SK-N-MC (cell line): ENCODE measurements at regions not wholly inside any gene's neighbourhood (a gene's known extent, or its start where the extent isn't known, plus 50 kb on each side); places are given as distances from the start of the nearest gene placed in this dataset.

Experiments used
- DNase-seq: peaks from one replicate; pipeline ENCODE4 v3.0.0-alpha.2; 2011; ENCODE audit warnings: low read depth, low spot score
- H3K27ac ChIP-seq: fragments of 200-600 bp; sonication (generic); 2 replicates; pipeline ENCODE4 v1.5.1; 2016; ENCODE audit warnings: mixed run types
- H3K36me3 ChIP-seq: fragments of 200-600 bp; sonication (generic); 2 replicates; pipeline ENCODE4 v1.6.1; 2017; ENCODE audit warnings: antibody characterized with exemption, low read length, mixed read lengths; ENCODE audit not compliant: insufficient read depth
- H3K4me3 ChIP-seq: fragments of 200-600 bp; sonication (generic); 2 replicates; pipeline ENCODE4 v1.5.1; 2016
- H3K9ac ChIP-seq: fragments of 200-600 bp; sonication (generic); 2 replicates; pipeline ENCODE4 v1.8.0; 2017; ENCODE audit warnings: mixed run types, mixed read lengths; ENCODE audit not compliant: insufficient read length
- H3K9me3 ChIP-seq: fragments of 200-600 bp; sonication (generic); 2 replicates; pipeline ENCODE4 v1.6.1; 2017; ENCODE audit warnings: low read depth, mild to moderate bottlenecking, antibody characterized with exemption, low read length, moderate library complexity, mixed read lengths
- EZH2 ChIP-seq: fragments of 200-600 bp; sonication (generic); IDR thresholded peaks from one replicate; pipeline ENCODE4 v1.6.1; 2017; ENCODE audit warnings: antibody characterized with exemption
- FOXP2 ChIP-seq: optimal IDR thresholded peaks from 2 replicates; pipeline ENCODE3; 2011; ENCODE audit warnings: mild to moderate bottlenecking, moderate library complexity; ENCODE audit not compliant: insufficient read depth; ENCODE audit errors: extremely low read length, control extremely low read depth
- POLR2AphosphoS5 ChIP-seq: IDR thresholded peaks from 2 replicates; pipeline ENCODE4 v1.6.1; 2012; ENCODE audit warnings: mild to moderate bottlenecking, low read depth, low read length, borderline replicate concordance

GRCh38 chr20:50436052-50436656 is 74.0 kb upstream of the PTPN1 start:
- DNase-seq, result no peak
- no peaks in the 10 kb centered on the region for H3K9me3 ChIP-seq
- H3K27ac ChIP-seq, result no peak overlapping the region
- TF ChIP-seq POLR2AphosphoS5 (no peak), FOXP2 (no peak), EZH2 (no peak)
- H3K4me3 ChIP-seq, result no peak overlapping the region
- H3K9ac ChIP-seq, result no peak overlapping the region
- no peaks in the 10 kb centered on the region for H3K36me3 ChIP-seq

- TF ChIP-seq FOXP2 (no peak), POLR2AphosphoS5 (no peak), EZH2 (no peak)
- H3K9me3 ChIP-seq, result no peaks in the 10 kb centered on the region
- H3K27ac ChIP-seq, result no peak overlapping the region
- DNase-seq, result no peak
- no peak overlapping the region for H3K9ac ChIP-seq
- H3K4me3 ChIP-seq, result no peak overlapping the region
- H3K36me3 ChIP-seq, result no peaks in the 10 kb centered on the region
Measured at GRCh38 chr20:50436696-50437095, 73.5 kb upstream of the PTPN1 start.

GRCh38 chr20:50438986-50439407 is 71.2 kb upstream of the PTPN1 start:
- DNase-seq, result no peak
- TF ChIP-seq POLR2AphosphoS5, result no peak
- TF ChIP-seq FOXP2, result no peak
- TF ChIP-seq EZH2, result no peak
- no peak overlapping the region for H3K9ac ChIP-seq
- no peaks in the 10 kb centered on the region for H3K9me3 ChIP-seq
- H3K4me3 ChIP-seq, result no peak overlapping the region
- no peaks in the 10 kb centered on the region for H3K36me3 ChIP-seq
- no peak overlapping the region for H3K27ac ChIP-seq

- TF ChIP-seq POLR2AphosphoS5 (no peak), FOXP2 (no peak), EZH2 (no peak)
- DNase-seq, result no peak
- Histone ChIP-seq H3K36me3 (no peaks in the 10 kb centered on the region), H3K9ac (no peak overlapping the region), H3K27ac (no peak overlapping the region), H3K9me3 (no peaks in the 10 kb centered on the region), H3K4me3 (no peak overlapping the region)
Measured at GRCh38 chr20:50439539-50440453, 70.4 kb upstream of the PTPN1 start.

- Histone ChIP-seq H3K9ac (peak overlapping the region; percentile 35), H3K9me3 (no peaks in the 10 kb centered on the region), H3K27ac (peak overlapping the region; percentile 87), H3K36me3 (no peaks in the 10 kb centered on the region), H3K4me3 (no peak overlapping the region)
- no peak for DNase-seq
- TF ChIP-seq EZH2 (no peak), FOXP2 (no peak), POLR2AphosphoS5 (no peak)
Measured at GRCh38 chr20:50442512-50442911, 67.7 kb upstream of the PTPN1 start.

- no peak for DNase-seq
- Histone ChIP-seq H3K36me3 (no peaks in the 10 kb centered on the region), H3K9me3 (no peaks in the 10 kb centered on the region), H3K9ac (no peak overlapping the region), H3K27ac (peak overlapping the region; percentile 54; the same call in 1 of the 2 replicates), H3K4me3 (no peak overlapping the region)
- TF ChIP-seq EZH2, result no peak
- TF ChIP-seq POLR2AphosphoS5, result no peak
- no peak for TF ChIP-seq FOXP2
Measured at GRCh38 chr20:50445354-50446151, 64.6 kb upstream of the PTPN1 start.

- Histone ChIP-seq H3K9ac (peak overlapping the region; percentile 19), H3K9me3 (no peaks in the 10 kb centered on the region), H3K4me3 (no peak overlapping the region), H3K27ac (peak overlapping the region; percentile 84), H3K36me3 (no peaks in the 10 kb centered on the region)
- no peak for DNase-seq
- TF ChIP-seq POLR2AphosphoS5 (no peak), FOXP2 (no peak)
Measured at GRCh38 chr20:50446351-50447101, 63.7 kb upstream of the PTPN1 start.
